SK-N-SH treated with all-trans-retinoic acid at 6 μM for 48 hours (cell line): ENCODE measurements at regions not wholly inside any gene's neighbourhood (a gene's known extent, or its start where the extent isn't known, plus 50 kb on each side); places are given as distances from the start of the nearest gene placed in this dataset.

Experiments
- ATAC-seq: fragments of 200-7000 bp; cut with Tn5 transposase; 3 replicates; pipeline ENCODE4 v1.9.1; 2020; ENCODE audit warnings: mild to moderate bottlenecking, moderate library complexity
- ARNTL ChIP-seq: fragments of 450-650 bp; formaldehyde crosslinking; IDR thresholded peaks from 2 replicates; pipeline ENCODE4 v1.5.0; 2020; ENCODE audit warnings: low read depth, mild to moderate bottlenecking, moderate library complexity, borderline replicate concordance
- BACH2 ChIP-seq: fragments of 250-450 bp; sonication (Bioruptor Pico); IDR thresholded peaks from 2 replicates; pipeline ENCODE4 v1.9.0; 2021; ENCODE audit warnings: mild to moderate bottlenecking, borderline replicate concordance
- CSDC2 ChIP-seq: fragments of 250-450 bp; sonication (Bioruptor Pico); IDR thresholded peaks from 2 replicates; pipeline ENCODE4 v1.5.0; 2020; ENCODE audit warnings: mild to moderate bottlenecking, moderate library complexity
- CSRNP3 ChIP-seq: fragments of 250-450 bp; sonication (Bioruptor Pico); IDR thresholded peaks from 2 replicates; pipeline ENCODE4 v1.5.1; 2021; ENCODE audit warnings: mild to moderate bottlenecking, moderate library complexity
- ESRRG ChIP-seq: fragments of 250-450 bp; sonication (Bioruptor Pico); IDR thresholded peaks from 2 replicates; pipeline ENCODE4 v1.6.1; 2021; ENCODE audit warnings: mild to moderate bottlenecking
- GLIS3 ChIP-seq: fragments of 250-450 bp; sonication (Bioruptor Pico); IDR thresholded peaks from 2 replicates; pipeline ENCODE4 v1.5.0; 2020; ENCODE audit warnings: mild to moderate bottlenecking, moderate library complexity
- ISL1 ChIP-seq: fragments of 250-450 bp; sonication (Bioruptor Pico); IDR thresholded peaks from 2 replicates; pipeline ENCODE4 v2.1.2; 2022; ENCODE audit warnings: mild to moderate bottlenecking, moderate library complexity
- OSR1 ChIP-seq: fragments of 250-450 bp; sonication (Bioruptor Pico); IDR thresholded peaks from 2 replicates; pipeline ENCODE4 v1.8.0; 2022; ENCODE audit warnings: moderate library complexity, mild to moderate bottlenecking, inconsistent platforms
- PATZ1 ChIP-seq: fragments of 250-450 bp; sonication (Bioruptor Pico); IDR thresholded peaks from 2 replicates; pipeline ENCODE4 v1.8.0; 2020; ENCODE audit warnings: mild to moderate bottlenecking, moderate library complexity, borderline replicate concordance
- POU6F1 ChIP-seq: fragments of 250-450 bp; sonication (Bioruptor Pico); IDR thresholded peaks from 2 replicates; pipeline ENCODE4 v1.8.0; 2021; ENCODE audit warnings: low read depth, mild to moderate bottlenecking, moderate library complexity, borderline replicate concordance
- PPARA ChIP-seq: fragments of 250-450 bp; sonication (Bioruptor Pico); IDR thresholded peaks from 2 replicates; pipeline ENCODE4 v1.5.0; 2020; ENCODE audit warnings: mild to moderate bottlenecking, borderline replicate concordance
- RARB ChIP-seq: fragments of 250-450 bp; sonication (Bioruptor Pico); IDR thresholded peaks from 2 replicates; pipeline ENCODE4 v1.8.0; 2021; ENCODE audit warnings: mild to moderate bottlenecking, moderate library complexity
- SNAI2 ChIP-seq: fragments of 250-450 bp; sonication (Bioruptor Pico); IDR thresholded peaks from 2 replicates; pipeline ENCODE4 v1.5.0; 2020; ENCODE audit warnings: mild to moderate bottlenecking, moderate library complexity
- TOX ChIP-seq: fragments of 250-450 bp; sonication (Bioruptor Pico); IDR thresholded peaks from 2 replicates; pipeline ENCODE4 v1.8.0; 2021; ENCODE audit warnings: mild to moderate bottlenecking, moderate library complexity, borderline replicate concordance
- TSHZ2 ChIP-seq: fragments of 250-450 bp; sonication (Bioruptor Pico); IDR thresholded peaks from 2 replicates; pipeline ENCODE4 v1.5.0; 2020; ENCODE audit warnings: mild to moderate bottlenecking, moderate library complexity
- ZC3H10 ChIP-seq: fragments of 250-450 bp; sonication (Bioruptor Pico); IDR thresholded peaks from 2 replicates; pipeline ENCODE4 v1.5.1; 2021; ENCODE audit warnings: mild to moderate bottlenecking, moderate library complexity
- ZFP3 ChIP-seq: fragments of 250-450 bp; sonication (Bioruptor Pico); IDR thresholded peaks from 2 replicates; pipeline ENCODE4 v1.5.0; 2020; ENCODE audit warnings: mild to moderate bottlenecking, moderate library complexity
- ZFP30 ChIP-seq: fragments of 450-650 bp; formaldehyde crosslinking; IDR thresholded peaks from 2 replicates; pipeline ENCODE4 v1.5.0; 2022; ENCODE audit warnings: mild to moderate bottlenecking, moderate library complexity
- ZNF565 ChIP-seq: fragments of 450-650 bp; formaldehyde crosslinking; conservative IDR thresholded peaks from 2 replicates; pipeline ENCODE4 v1.5.0; 2020; ENCODE audit warnings: low read depth, mild to moderate bottlenecking, moderate library complexity
- ZNF70 ChIP-seq: fragments of 450-650 bp; formaldehyde crosslinking; IDR thresholded peaks from 2 replicates; pipeline ENCODE4 v1.5.0; 2020; ENCODE audit warnings: mild to moderate bottlenecking, moderate library complexity
- ZNF8 ChIP-seq: fragments of 450-650 bp; formaldehyde crosslinking; IDR thresholded peaks from 2 replicates; pipeline ENCODE4 v1.5.0; 2020; ENCODE audit warnings: mild to moderate bottlenecking, moderate library complexity

GRCh38 chr12:39138268-39138667 is 232.9 kb upstream of the CPNE8 start (continued):
- TF ChIP-seq BACH2 (CRISPR knock-in tag) (no peak), SNAI2 (CRISPR knock-in tag) (no peak), ESRRG (no peak), OSR1 (no peak), POU6F1 (CRISPR knock-in tag) (no peak)
- TF ChIP-seq, all 23 proteins: peak for 0

GRCh38 chr12:39127401-39127800 is 222.0 kb upstream of the CPNE8 start:
- TF ChIP-seq ISL1 (CRISPR knock-in tag) (peak; percentile 27), BACH2 (CRISPR knock-in tag) (no peak)
- TF ChIP-seq, all 23 proteins: peak for 1
- ATAC-seq: peak; percentile 92

- TF ChIP-seq SNAI2 (CRISPR knock-in tag) (no peak), GLIS3 (CRISPR knock-in tag) (no peak), ZNF70 (CRISPR knock-in tag) (no peak), TSHZ2 (no peak), ISL1 (CRISPR knock-in tag) (no peak), RARB (CRISPR knock-in tag) (no peak), ZNF8 (CRISPR knock-in tag) (no peak), PPARA (CRISPR knock-in tag) (no peak), CSRNP3 (CRISPR knock-in tag) (no peak), ZNF565 (CRISPR knock-in tag) (no peak), ARNTL (CRISPR knock-in tag) (no peak), BACH2 (CRISPR knock-in tag) (no peak), OSR1 (no peak), ZFP30 (CRISPR knock-in tag) (no peak), TOX (CRISPR knock-in tag) (no peak), ZC3H10 (CRISPR knock-in tag) (no peak), POU6F1 (CRISPR knock-in tag) (no peak), PATZ1 (CRISPR knock-in tag) (no peak), ZFP3 (CRISPR knock-in tag) (no peak), CSDC2 (no peak)
- ATAC-seq: no peak
Measured at GRCh38 chr12:39125566-39125965, 220.2 kb upstream of the CPNE8 start.
